Peyer's patch (tissue), 4 donors: ENCODE measurements at regions not wholly inside any gene's neighbourhood (a gene's known extent, or its start where the extent isn't known, plus 50 kb on each side); places are given as distances from the start of the nearest gene placed in this dataset.

Experiments
- CTCF ChIP-seq, 6 experiments: fragments of 450-650 bp in 4 of 6; fragments of 200-600 bp in 2 of 6; sonication (generic) in 1 of 6; IDR thresholded peaks; one replicate each; pipeline ENCODE4 v1.5.1; 2017 to 2019; ENCODE audit warnings: antibody characterized with exemption in 6 of 6, mild to moderate bottlenecking in 3 of 6, moderate library complexity in 1 of 6
- POLR2A ChIP-seq, 2 donors: fragments of 450-650 bp; IDR thresholded peaks; one replicate each; pipeline ENCODE4 v1.5.1; 2017; ENCODE audit warnings: antibody characterized with exemption in 2 of 2, mild to moderate bottlenecking in 2 of 2, moderate library complexity in 2 of 2

GRCh38 chr13:83568019-83568418 is 314.3 kb downstream of the SLITRK1 start:
- TF ChIP-seq CTCF (IDR thresholded peaks at IDR 0.05) = no peak
- TF ChIP-seq POLR2A (IDR thresholded peaks at IDR 0.05) = no peak
